Progenitor cell of endocrine pancreas (in vitro differentiated cells): ENCODE measurements at regions not wholly inside any gene's neighbourhood (a gene's known extent, or its start where the extent isn't known, plus 50 kb on each side); places are given as distances from the start of the nearest gene placed in this dataset.

Experiments used
- DNase-seq: peaks from one replicate; pipeline ENCODE4 v3.0.0; 2021; ENCODE audit warnings: low spot score; ENCODE audit not compliant: unreplicated experiment
- H3K27ac Mint-ChIP-seq: 2 replicates; pipeline ENCODE4 v1.8.0; 2021; ENCODE audit warnings: mild to moderate bottlenecking, moderate library complexity, mixed read lengths
- H3K27me3 Mint-ChIP-seq: 2 replicates; pipeline ENCODE4 v1.8.0; 2021; ENCODE audit warnings: mixed read lengths
- H3K36me3 Mint-ChIP-seq: 2 replicates; pipeline ENCODE4 v1.8.0; 2022; ENCODE audit warnings: mixed read lengths; ENCODE audit not compliant: insufficient read depth
- H3K4me1 Mint-ChIP-seq: 2 replicates; pipeline ENCODE4 v1.8.0; 2021; ENCODE audit warnings: low read depth, mixed read lengths
- H3K4me3 Mint-ChIP-seq: 2 replicates; pipeline ENCODE4 v1.8.0; 2021; ENCODE audit warnings: low read depth, mild to moderate bottlenecking, moderate library complexity, mixed read lengths
- H3K9me3 Mint-ChIP-seq: 2 replicates; pipeline ENCODE4 v1.8.0; 2021; ENCODE audit warnings: low read depth, mixed read lengths
- TF ChIP-seq, protein P1 (sequence below): fragments of 200-600 bp; sonication (generic); IDR thresholded peaks from one replicate; pipeline ENCODE4 v1.5.0; 2021; ENCODE audit warnings: antibody characterized with exemption, mild to moderate bottlenecking; ENCODE audit not compliant: unreplicated experiment

DNA sequence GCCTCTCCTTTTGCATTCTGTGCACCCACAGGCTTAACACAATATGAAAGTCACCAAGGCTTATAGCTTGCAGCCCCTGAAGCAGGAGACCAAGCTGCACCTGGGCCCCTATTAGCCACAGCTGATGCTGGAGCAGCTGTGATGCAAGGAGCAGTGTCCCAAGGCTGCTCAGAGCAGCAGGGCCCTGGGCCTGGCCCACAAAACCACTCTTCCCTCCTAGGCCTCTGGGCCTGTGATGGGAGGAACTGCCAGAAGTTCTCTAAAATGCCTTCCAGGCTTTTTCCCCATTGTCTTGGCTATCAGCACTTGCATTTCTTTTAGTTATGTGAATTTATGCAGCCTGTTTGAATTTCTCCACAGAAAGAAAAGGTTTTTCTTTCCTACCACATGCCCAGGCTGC, 89.5 kb upstream of the KCTD3 start:
- Mint-ChIP-seq H3K4me1 (no peaks in the 10 kb centered on the region), H3K27me3 (no peaks in the 10 kb centered on the region), H3K36me3 (no peaks in the 10 kb centered on the region), H3K9me3 (peaks cover 16% of the 10 kb centered on the region), H3K27ac (no peak overlapping the region), H3K4me3 (no peak overlapping the region)
- TF ChIP-seq, protein P1, sequence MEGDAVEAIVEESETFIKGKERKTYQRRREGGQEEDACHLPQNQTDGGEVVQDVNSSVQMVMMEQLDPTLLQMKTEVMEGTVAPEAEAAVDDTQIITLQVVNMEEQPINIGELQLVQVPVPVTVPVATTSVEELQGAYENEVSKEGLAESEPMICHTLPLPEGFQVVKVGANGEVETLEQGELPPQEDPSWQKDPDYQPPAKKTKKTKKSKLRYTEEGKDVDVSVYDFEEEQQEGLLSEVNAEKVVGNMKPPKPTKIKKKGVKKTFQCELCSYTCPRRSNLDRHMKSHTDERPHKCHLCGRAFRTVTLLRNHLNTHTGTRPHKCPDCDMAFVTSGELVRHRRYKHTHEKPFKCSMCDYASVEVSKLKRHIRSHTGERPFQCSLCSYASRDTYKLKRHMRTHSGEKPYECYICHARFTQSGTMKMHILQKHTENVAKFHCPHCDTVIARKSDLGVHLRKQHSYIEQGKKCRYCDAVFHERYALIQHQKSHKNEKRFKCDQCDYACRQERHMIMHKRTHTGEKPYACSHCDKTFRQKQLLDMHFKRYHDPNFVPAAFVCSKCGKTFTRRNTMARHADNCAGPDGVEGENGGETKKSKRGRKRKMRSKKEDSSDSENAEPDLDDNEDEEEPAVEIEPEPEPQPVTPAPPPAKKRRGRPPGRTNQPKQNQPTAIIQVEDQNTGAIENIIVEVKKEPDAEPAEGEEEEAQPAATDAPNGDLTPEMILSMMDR = no peak
- no peak for DNase-seq

DNA sequence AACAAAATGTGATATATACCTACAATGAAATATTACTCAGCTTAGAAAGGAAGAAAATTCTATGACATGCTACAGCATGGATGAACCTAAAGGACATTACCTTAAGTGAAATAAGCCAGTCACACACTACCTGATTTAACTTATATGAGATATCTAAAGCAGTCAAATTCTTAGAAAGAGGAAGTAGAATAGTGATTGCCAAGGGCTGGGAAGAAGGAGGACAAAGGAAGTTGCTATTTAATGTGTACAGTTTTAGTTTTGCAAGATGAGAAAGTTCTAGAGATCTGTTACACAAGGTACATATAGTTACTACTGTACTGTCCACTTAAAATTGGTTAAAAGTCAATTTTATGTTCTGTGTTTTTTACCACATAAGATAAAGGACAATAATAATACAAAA, 87.5 kb upstream of the KCTD3 start:
- Mint-ChIP-seq H3K9me3 (peaks cover 16% of the 10 kb centered on the region), H3K27me3 (no peaks in the 10 kb centered on the region), H3K4me3 (no peak overlapping the region), H3K4me1 (no peaks in the 10 kb centered on the region), H3K36me3 (no peaks in the 10 kb centered on the region), H3K27ac (no peak overlapping the region)
- TF ChIP-seq, protein P1 = no peak
- DNase-seq = no peak

DNA sequence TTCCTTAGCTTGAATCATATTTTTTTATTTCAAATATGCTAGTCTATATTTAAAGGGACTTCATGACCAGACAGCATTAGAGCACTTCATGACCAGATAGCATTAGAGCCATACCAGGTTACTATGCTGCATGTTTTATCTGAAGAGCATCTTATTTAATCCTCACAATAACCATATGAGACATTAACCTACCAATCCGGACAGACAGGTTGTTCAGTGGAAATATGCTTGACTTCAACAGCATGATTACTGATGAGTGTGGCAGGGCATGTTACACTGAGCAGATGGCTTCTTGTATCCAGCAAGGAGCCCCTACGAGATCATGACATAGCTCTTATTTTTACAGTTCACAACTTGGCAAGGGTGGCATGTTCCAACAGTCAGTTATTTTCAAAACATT, 85.0 kb upstream of the KCTD3 start:
- no peak overlapping the region for H3K27ac Mint-ChIP-seq
- TF ChIP-seq, protein P1 = no peak
- no peak for DNase-seq
- no peaks in the 10 kb centered on the region for H3K36me3 Mint-ChIP-seq
- H3K27me3 Mint-ChIP-seq = no peaks in the 10 kb centered on the region
- H3K4me3 Mint-ChIP-seq = no peak overlapping the region
- H3K9me3 Mint-ChIP-seq = peaks cover 9% of the 10 kb centered on the region
- H3K4me1 Mint-ChIP-seq = no peaks in the 10 kb centered on the region

DNA sequence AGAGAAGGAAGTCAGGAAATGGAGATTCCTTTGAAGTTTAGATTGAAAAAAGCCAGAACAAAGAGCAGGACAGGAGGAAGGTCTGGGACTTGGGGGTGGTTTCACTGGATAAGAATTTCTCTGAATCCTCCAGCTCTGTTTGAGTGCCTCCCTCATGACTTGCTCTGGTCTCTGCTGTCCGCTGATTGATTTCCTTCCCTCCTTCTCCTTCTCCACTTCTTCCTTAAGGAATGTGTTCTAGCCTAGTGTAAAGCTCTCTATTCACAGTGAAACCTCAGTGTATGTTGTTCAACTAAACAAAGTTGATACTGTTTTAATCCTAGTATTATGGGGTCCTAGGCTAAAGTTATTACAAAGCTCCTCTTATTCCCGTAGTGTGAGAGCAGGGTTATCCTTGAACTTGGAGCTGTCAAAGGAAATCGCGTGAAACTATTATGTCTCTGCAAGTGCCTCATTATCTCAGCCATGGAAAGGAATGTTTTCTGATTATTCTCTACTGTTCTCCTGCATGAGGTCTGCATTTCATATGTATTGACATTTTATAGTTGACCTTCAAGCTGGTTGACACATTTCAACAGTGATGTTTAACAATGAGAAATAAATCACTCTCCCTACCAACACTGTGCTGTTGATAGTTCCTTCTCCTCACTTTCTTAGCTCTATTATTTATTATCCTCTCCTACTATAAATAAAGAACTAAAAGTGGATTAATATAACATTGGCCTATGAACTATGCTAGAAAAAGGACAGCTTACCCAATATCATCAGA, 82.7 kb upstream of the KCTD3 start:
- Mint-ChIP-seq H3K9me3 (peaks cover 3% of the 10 kb centered on the region), H3K36me3 (no peaks in the 10 kb centered on the region), H3K4me1 (no peaks in the 10 kb centered on the region), H3K27ac (no peak overlapping the region), H3K4me3 (no peak overlapping the region), H3K27me3 (no peaks in the 10 kb centered on the region)
- no peak for DNase-seq
- TF ChIP-seq, protein P1 = no peak

DNA sequence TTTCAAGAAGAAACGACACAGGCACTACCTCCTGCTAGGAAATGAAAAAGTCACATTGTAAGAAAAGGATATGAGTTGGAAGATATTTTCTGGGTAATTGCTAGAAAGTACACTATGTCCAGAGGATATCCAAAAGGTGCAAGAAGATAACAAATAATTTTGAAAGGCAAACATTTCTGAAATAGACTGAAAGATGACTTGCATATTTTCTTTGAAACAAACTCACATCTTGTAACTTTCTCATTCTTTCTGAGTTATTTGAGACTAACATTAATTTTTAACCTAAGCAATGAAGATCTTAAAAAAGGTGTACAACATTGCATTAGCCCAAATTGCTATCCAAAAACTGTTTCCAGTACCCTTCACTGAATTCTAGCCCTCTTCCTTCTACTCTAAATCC, 79.6 kb upstream of the KCTD3 start:
- no peak for DNase-seq
- Mint-ChIP-seq H3K4me1 (no peaks in the 10 kb centered on the region), H3K27me3 (no peaks in the 10 kb centered on the region), H3K27ac (no peak overlapping the region), H3K4me3 (no peak overlapping the region), H3K36me3 (no peaks in the 10 kb centered on the region), H3K9me3 (peaks cover 14% of the 10 kb centered on the region)
- TF ChIP-seq, protein P1 = no peak
